SHP77 treated with DMSO at 0.1 percent for 48 hours (cell line): ENCODE measurements at regions not wholly inside any gene's neighbourhood (a gene's known extent, or its start where the extent isn't known, plus 50 kb on each side); places are given as distances from the start of the nearest gene placed in this dataset.

Experiments
- DNase-seq: peaks from one replicate; lab custom pipeline; 2025; lab: John Stamatoyannopoulos, UW

DNA sequence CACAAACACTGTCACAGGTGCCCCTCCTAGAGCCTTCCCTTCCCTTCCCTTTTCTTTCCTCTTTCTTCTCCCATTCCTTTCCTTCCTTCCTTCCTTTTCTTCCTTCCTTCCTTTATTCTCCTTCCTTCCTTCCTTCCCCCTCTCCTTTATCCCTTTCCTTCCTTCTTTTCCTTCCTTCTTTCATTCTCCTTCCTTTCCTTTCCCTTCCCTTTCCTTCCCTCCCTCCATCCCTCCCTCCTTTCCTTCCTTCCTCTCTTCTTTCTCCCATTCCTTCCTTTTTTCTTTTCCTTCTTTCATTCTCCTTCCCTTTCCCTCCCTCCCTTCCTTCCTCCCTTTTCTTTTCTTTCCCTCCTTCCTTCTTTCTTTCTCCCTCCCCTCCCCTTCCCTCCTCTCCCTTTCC, 170.0 kb downstream of the ENGASE start:
- no peak for DNase-seq

DNA sequence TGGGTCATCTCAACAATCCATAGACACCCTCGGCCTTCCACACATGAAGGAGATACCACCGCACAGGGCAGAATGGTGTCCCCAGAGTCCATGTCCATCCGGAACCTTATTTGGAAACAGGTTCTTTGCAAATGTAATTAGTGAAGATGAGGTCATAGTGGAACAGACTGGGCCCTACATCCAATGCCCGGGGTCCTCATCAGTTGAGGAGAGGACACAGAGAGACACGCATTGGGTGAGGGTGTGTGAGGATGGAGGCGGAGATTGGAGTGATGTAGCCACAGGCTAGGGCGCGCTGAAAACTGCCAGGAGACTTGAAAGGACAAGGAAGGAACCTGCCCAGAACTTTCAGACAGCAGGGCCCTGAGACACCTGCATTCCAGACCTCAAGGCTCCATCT, 169.4 kb downstream of the ENGASE start:
- DNase-seq = no peak

DNA sequence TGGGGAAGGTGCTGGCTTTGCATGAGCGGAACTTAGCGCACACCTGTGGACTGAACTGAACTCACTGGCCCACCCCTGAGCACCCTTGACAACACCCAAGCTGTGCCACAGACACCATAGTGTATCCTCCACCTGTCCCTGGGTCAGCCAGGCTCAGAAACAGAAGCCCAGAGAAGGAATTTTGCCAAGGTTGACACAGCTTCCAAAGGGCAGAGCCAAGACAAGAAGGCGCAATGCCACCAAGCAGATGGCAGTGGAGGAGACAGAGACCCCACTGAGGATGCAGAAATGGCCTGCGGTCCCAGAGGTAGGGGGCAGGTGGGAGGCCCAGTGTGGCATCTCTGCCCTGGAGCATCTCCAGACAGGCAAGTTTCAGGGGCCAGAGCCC, 169.0 kb downstream of the ENGASE start:
- DNase-seq = no peak

DNA sequence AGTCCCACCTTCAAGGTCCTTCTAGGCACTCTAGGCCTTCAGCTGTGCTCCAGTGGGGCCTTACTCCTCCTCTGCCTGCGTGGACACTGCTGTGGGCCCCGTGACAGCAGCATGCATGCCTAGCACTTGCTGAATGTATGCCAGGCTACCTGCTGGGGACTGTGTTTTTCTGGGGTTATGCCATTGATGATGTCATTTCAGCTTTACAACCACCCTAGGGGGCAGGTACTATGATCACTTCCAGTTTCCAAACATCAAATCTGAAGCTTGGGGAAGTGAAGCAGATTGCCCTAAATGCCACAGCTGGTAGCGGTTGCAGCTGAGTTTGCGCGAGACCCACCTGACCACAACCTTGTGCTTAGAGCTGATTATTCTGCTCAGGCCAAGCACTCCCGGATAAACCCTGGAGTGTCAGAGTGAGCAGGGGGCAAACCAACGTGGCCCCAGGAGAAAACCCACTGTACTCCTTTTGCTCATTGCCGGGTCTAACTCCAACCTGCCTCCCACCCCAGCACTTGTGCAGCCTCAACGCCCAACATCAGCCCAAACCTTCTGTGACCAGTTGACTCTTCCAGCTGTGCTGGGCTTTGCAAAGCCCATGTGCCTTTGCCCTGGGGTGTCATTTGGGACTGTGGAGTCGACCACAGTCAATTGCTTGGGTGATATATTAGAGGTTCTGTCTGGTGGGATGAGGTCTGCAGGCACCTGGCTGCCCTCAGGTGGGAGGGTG, 168.4 kb downstream of the ENGASE start:
- DNase-seq = no peak

DNA sequence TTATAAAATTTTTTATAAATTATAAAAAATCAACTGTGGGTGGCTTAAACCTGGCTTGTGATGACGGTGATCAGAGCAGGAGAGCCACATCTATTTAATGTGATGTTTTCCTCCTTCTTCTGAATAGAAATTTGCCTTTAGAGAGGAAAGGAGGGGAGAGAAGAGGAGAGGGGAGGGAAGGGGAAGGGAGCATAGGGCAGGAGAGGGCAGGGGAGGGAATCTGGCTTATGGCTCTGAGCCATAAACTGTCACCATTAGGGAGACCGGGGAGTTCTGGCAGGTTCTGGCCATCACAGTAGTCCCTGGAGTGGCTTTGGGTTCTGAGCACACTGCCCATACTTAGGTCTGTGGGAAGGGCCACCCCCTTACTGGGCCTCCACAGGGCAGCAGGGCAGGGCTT, 167.8 kb downstream of the ENGASE start:
- DNase-seq = no peak

DNA sequence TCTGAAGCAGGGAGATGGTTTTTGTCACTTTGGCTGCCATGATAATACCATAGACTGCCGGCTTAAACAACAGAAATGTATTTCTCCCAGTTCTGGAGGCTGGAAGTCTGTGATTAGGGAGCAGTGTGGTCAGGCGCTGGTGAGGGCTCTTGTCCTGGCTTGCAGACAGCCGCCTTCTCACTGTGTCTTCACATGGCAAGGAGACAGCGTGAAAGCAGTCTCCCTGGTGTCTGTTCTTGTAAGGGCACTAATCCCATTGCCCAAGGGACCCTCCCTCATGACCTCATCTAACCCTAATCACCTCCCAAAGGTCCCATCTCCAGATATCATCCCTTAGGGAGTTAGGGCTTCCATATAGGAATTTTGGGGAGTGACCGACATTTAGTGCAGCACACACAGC, 167.0 kb downstream of the ENGASE start:
- DNase-seq = no peak

DNA sequence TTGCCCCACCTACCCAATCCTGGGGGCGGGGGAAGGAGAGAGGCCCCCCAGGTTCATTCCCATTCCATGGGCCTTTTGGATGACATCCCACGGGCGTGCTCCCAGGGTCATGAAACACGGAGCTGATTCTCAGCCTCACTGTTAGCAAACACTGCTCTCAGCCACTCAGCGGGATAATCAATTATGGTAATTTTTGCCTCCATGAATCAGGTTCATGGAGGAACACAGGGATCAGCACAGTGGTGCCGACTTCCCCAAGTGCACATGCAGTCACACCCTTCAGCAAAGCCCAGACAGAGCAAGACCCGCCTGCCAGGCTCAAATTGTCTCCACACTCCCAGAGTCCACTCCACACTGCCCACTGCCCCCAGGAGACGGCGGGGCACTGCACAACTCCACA, 164.6 kb downstream of the ENGASE start:
- DNase-seq = no peak

DNA sequence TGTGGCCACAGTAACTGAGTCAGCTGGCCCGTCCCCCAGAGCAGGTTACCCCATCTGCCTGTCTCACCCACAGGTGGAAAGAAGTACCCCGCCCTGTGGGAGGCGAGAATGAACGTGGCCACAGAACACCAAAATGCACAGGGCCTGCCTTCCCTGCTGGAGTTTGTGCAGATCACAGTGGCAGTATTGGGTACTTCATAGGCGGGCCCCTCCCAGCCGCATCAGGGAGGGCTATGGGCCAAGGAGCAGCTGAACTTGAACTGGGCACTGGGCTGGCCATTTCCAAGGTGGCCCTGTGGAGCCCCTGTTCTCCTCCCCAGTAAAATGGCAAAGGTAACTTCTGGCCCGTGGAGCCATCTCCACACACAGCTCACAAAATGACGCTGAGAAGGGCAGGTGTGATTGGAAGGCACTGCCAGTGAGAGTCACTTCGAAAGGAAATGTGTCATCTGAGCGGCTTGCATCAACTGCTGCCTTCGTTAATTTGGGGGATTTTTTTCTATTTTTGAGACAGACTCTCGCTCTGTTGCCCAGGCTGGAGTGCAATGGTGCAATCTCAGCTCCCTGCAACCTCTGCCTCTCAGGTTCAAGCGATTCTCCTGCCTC, 162.9 kb downstream of the ENGASE start:
- no peak for DNase-seq

DNA sequence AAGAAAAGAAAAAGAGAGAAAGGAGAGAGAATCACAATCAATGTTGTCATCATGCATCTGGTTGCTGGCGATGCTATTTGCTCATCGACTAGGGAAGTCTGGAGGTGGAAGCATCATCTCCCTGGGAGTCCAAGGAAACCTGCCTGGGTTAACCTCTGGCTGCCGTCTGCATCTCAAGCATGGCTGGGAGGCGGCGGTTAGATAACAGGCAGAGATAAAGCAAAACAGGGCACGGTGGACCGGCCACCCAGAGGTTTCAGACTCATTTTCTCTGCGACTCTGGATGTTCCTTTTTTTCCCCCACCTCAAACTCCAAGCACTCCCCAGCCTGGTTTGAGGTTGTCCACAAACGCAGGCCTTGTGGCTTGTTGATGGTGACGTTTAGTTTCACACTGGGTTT, 161.2 kb downstream of the ENGASE start:
- no peak for DNase-seq

DNA sequence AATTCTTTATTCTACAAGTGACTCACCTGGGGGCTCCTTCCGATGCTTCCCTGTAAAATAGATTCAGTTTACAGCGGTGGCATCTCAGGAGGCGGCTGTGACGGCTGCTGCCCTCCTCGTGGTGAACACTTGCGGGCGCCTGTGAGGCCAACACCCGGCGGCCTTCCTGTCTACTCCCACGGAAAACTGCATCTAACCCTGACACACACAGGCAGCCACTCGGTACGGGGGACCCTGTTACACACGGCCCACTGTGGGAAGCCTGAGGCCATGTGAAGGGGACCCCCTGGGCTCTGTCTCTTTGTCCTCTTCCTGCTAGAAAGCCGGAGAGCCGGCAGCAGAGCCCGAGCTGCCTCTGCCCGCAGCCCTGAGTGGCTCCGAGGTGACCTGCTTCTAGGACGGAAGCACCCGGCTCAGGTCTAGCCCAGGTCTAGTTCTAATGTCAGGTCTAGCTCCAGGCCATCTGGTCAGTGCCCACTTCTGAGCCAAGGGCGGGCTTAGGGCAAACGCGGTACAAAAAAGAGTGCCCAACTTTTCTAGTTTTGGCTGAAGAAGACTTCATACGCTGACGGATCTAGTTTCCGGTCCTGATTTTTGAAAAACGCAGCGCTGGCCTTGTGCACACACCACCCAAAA, 159.4 kb downstream of the ENGASE start:
- DNase-seq = no peak

DNA sequence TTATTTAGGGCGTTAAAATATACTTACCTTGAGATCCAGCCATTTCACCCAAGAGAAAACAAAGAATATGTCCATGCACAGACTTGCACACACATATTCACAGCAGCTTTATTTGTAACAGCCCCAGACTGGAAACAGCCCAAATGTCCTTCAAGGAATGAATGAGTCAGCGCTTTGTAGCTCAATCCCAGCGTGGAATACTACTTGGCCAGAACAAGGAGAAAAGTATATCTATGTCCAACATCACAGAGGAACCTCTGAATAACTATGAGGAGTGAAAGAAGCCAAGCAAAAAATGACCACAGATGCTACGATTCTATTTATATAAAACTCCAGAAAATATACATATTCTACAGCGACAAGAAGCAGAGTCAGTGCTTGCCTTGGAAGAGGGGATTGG, 158.3 kb downstream of the ENGASE start:
- DNase-seq = no peak

DNA sequence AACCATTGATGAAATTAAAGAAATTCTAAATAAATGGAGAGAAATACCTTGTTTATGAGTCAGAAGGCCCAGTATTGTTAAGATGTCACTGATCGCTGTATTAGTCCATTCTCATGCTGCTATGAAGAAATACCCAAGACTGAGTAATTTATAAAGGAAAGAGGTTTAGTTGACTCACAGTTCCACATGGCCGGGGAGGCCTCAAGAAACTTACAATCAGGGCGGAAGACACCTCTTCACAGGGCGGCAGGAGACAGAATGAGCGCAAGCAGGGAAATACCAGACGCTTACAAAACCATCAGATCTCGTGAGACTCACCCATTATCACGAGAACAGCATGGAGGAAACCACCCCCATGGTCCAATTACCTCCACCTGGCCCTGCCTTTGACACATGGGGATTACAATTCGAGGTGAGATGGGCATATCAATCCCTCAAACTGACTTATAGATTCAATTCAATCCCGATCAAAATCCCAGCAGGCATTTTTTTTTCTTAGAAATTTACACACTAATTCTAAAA, 157.2 kb downstream of the ENGASE start:
- no peak for DNase-seq

DNA sequence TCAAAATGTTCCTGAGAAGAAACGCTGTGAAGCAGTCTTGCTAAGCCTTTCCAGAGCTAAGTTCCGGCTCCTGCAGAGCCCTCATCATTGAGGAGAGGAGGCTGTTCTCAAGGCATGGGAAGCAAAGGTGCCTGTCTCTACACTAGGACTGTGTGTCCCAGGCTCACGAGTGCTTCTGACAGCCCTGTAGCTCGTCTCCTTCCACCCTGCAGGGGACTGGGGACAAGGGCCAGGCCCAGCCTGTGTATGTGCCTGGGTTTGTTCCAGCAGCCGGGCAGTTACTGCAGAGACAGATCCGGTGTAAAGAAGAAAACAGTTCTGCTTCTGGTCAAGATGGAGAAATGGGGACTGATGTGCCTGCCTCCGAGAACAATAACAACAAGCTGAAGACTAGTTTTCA, 156.0 kb downstream of the ENGASE start:
- no peak for DNase-seq

DNA sequence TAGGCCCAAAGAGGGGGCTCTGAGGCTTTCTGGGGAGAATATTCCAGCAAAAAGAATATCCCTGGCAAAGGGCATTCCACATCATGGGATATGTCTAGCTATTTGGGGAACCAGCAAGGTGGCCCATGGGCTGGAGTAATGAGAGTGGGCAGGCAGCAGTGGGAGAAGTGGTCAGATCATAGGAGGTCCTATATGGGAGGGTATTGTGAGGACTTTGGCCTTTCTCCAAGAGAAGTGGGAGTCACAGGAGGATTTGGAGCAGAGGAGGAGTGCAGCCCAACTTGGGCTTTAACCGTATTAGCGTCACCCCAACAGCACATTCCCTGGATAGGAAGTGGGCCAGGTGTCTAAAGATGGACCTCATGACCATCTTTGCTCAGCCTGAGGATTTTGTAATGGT, 151.4 kb downstream of the ENGASE start:
- no peak for DNase-seq

DNA sequence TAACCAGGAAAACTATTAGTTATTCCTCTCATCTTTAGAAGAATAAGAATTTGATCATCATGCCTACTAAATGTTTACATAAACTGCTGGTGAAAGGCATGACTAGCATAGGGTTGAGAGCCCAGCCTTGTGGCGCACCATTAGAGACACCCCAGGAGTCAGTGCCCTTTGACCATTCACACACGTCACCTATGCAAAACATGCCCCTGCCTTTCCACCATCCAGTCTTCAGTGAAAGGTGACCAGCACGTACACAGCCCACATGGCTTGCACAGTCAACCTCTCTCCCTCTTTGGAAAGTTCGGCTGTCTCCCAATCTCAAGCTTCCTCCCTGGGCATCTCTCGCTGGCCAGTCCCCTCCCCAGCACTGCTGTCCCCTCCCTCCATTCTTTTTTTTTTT, 150.3 kb downstream of the ENGASE start:
- DNase-seq = no peak

DNA sequence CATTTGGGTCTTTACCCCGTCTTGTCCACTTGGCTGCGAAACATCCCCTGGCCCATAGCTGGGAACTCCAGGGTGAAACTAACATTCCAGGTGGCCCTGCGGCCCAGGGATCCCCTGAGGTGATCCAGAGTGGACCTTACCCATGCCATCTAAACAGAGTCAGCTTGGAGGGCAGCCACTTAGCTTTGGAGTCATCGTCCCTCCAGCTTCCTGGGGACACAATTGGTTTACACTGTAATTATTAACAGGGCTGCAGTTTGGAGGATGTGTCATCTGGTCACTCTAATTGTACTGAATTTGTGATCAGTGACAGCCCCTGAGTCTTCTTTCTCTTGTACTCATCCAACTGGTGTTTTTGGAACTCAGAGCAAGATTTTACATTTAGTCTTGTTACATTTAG, 149.9 kb downstream of the ENGASE start:
- no peak for DNase-seq

DNA sequence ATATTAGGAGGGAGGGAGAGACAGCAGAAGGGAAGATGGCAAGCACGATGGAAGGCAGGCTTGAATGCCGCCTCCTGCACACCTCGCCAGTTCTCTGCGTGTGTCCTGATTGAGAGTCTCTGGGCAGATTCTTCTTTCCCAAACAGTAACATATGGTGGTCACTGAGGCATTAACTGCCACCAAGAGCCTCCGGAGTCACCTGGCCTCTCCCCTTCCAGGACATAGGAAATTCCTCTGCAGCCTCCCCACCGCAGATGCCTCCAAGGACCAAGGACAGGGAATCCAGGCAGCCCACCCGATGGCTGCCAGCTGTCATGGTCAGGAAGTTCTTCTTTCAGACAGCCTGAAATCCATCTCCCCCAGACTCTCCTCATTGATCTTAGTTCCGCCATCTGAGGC, 149.3 kb downstream of the ENGASE start:
- DNase-seq = no peak

DNA sequence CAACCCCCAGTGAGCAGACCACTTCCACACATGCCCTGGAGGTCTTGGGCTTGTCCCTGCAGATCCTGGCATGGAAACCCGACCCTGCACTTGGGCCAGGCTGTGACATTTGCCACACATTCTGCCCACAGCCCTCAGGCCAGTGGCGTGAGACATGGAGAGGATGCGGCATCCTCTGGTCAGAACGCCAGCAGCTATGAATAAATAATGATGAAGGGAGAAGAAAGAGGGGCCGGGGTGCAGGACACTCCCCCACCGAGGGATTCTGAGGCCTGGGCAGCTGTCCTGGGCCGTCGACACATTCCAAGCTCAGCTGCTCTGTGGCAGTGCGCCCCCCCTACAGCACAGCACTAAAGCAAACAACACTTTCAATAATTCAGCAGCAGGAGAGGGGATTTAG, 148.8 kb downstream of the ENGASE start:
- no peak for DNase-seq

DNA sequence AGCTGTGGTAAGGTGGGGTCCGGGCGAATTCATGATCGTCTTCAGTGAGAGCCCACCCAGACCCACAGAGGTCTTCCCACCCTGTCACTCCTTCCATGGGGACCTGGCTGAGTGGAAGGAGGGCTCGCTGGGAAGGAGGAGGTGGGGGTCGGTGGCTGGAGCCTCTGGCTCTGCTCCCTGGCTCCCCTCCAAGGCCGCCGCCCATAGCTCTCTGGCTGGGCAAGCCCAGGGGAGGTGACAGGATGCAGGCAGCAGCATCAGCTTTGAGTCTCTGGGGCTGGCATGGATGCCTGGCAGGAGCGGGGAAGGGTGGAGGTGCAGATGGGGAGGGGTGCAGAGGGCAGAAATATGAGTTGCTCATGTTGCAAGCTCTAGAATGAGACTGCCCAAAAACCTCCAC, 147.0 kb downstream of the ENGASE start:
- no peak for DNase-seq

DNA sequence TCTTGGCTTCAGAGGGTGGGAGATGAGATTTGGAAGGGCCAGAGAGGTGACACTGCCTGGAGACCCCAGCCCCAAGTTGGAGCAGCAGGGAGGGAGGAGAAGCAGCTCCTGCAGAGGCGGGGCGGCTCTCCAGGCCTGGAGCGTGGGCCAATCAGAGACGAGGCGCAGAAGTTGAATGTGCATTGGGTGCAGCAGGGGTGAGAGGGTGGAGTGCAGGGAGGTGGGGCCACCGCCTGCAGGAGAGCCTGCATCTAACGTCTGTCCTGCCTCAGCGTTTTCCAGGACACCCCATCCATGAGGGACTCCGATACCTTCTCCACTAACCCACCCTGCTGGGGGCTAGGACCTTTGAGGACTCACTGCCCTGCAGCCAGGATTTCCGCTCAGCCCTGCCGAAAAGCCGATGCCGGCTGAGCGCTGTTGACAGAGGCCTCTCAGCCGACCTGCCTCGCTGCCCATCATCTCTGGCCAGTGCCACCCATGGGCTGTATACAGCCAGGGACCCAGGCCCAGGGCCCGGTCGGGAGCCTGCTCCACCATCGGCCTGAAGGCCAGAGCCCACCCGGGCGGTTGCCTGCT, 146.2 kb downstream of the ENGASE start:
- DNase-seq = no peak

DNA sequence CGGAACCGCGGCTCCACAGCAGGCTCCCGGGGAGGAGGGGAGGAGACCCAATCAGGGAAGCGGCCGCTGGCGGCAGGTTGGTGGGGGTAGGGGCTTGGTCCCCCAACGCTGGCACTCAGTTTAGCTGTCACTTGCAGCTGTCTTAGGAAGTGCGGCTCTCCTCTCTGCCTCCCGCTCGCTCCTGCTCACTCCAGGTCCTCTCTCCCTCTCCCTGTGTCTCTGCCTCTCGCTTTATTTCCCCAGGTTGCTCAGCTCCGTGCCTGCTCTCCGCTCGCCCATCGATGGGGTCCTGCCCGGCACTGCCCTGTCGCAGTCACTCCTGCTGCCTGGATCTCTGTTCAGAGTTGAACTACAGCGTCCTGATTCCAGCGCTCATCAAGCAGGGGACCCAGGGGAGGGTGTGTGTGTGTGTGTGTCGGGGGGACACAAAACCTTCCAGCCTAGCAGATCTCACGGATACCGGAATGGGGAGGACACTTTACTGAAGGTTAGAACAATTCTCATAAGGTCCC, 145.6 kb downstream of the ENGASE start:
- no peak for DNase-seq

DNA sequence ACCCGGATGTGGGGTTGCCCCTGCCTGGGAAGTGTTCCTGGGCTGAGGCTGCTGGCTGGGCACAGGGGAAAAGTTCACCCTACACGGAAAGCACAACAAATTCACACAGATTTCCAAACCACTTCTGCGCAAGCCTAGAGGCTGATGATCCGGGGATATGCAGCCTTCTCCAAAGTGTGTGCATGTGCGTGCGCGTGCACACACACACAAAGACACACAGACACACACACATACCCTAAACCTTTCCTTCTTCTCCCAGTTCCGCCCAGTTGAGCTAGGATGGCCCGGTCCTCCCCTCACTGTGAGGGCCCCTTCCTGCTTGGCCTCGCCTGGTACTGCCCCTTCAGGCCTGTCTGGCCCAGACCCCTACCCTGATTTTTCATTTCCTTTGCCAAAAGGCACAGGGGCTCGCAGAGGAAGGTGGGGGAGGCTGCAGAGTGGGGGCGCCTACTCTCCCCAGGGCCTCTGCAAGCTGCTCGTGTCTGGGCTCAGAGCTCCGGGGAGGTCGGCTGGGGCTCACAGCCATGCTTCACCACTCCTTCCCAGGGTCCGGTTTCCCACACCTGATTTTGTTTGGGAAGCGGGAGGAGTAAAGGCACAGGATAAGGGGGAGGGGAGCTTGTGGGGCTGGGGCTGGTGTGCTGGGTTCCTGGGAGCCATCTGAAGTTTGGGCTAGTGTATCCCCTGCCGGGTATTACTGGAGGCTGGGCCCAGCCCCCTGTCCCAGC, 144.7 kb downstream of the ENGASE start:
- DNase-seq = no peak
